C4-2B (cell line): ENCODE measurements at regions not wholly inside any gene's neighbourhood (a gene's known extent, or its start where the extent isn't known, plus 50 kb on each side); places are given as distances from the start of the nearest gene placed in this dataset.
A peak's percentile ranks its signal among the peaks of the same experiment; 100 is the strongest.

Experiments
- H3K27ac ChIP-seq: fragments of 450-650 bp; 2 replicates; pipeline ENCODE4 v1.5.1; 2017
- CTCF ChIP-seq: fragments of 450-650 bp; conservative IDR thresholded peaks from 2 replicates; pipeline ENCODE4 v1.5.1; 2017; ENCODE audit warnings: mild to moderate bottlenecking
- ZFX ChIP-seq: fragments of 450-650 bp; IDR thresholded peaks from 2 replicates; pipeline ENCODE4 v1.6.1; 2017

DNA sequence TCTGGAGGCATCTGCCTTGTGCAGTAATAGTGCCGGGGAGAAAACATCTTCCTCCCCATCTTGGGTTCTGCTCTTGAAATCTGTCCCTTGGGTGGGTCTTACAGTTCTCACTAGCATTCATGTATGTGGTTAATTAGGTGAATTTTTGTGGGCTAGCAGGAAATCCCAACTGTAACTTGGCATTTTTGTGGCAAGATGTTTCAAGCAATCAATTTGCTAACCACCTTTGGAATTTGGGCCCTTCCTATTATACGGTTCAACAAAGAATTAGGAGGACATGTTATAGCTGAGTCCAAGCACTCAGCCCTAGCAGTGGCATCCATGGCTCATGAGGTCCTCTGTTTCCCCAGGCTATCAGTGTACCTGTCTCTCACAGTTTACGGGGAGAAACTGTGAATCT lies 89.1 kb upstream of the MTNR1B start:
- TF ChIP-seq CTCF (no peak), ZFX (no peak)
- no peak overlapping the region for H3K27ac ChIP-seq

DNA sequence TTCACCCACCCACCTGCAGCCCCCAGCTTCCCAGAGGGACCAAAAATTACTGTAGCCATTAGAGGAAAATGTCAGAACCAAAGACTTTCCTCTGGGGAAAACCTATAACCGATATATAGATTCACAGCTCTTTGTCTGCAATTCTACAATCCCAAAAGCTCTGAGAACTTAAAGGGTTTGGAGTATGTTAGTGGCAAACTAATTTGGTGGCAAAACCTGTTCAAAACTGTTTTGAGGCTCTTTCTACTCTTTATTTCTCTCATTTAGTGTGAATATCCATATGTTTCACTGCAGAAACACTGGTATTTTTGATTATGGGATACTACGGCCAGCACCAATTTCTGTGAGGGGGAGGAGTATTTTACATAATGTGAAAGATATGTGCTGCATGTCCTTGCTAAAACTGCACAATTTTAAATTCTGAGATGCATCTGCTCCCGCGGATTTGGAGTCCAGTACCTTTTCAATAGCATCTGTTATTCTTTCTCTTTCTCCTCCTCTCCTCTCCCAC lies 87.5 kb upstream of the MTNR1B start:
- no peak for TF ChIP-seq CTCF
- TF ChIP-seq ZFX: no peak
- H3K27ac ChIP-seq: no peak overlapping the region

- TF ChIP-seq CTCF (no peak; the same call in 1 of the 2 replicates), ZFX (no peak)
- H3K27ac ChIP-seq: no peak overlapping the region
Measured at GRCh38 chr11:92882828-92883611, 86.4 kb upstream of the MTNR1B start.

DNA sequence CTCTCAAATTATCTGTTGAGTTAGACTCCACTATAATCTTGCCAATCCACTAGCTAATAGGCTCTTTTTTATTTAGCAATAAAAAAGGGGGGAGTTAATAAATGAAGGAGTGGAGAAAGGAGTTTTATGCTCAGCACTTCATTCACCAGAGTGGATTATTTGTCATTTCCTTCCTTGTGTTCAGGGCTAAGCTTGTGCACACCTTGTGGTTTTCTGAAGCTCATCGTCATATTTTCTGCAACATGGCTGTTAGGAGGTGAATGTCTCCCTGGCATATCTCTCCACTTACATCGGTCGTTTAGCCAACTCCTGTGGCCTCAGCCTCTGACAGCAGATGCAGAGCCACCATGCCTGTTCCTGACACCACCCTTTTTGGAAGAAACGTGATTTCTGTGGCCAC lies 83.9 kb upstream of the MTNR1B start:
- no peak overlapping the region for H3K27ac ChIP-seq
- TF ChIP-seq CTCF (no peak), ZFX (no peak)

- H3K27ac ChIP-seq: no peak overlapping the region
- TF ChIP-seq CTCF (peak; percentile 81), ZFX (no peak)
Measured at GRCh38 chr11:92886243-92886905, 83.1 kb upstream of the MTNR1B start.

- TF ChIP-seq CTCF (no peak), ZFX (no peak)
- H3K27ac ChIP-seq: no peak overlapping the region
Measured at GRCh38 chr11:92888696-92889095, 80.8 kb upstream of the MTNR1B start.

GRCh38 chr11:92890846-92891245 lies 78.6 kb upstream of the MTNR1B start:
- TF ChIP-seq CTCF (no peak), ZFX (no peak)
- H3K27ac ChIP-seq: no peak overlapping the region
